H9 (cell line): ENCODE measurements at regions not wholly inside any gene's neighbourhood (a gene's known extent, or its start where the extent isn't known, plus 50 kb on each side); places are given as distances from the start of the nearest gene placed in this dataset.

ENCODE experiments used
- DNase-seq: peaks from one replicate; pipeline ENCODE4 v3.0.0-alpha.2; 2017
- H2AFZ ChIP-seq: one replicate; pipeline ENCODE4 v1.6.1; 2013; ENCODE audit warnings: mild to moderate bottlenecking, low read length, control low read depth, moderate library complexity
- H2AK5ac ChIP-seq: 2 replicates; pipeline ENCODE4 v1.6.1; 2013; ENCODE audit warnings: low read length, control low read depth, mixed read lengths; ENCODE audit not compliant: insufficient read length
- H2BK120ac ChIP-seq: one replicate; pipeline ENCODE4 v1.6.1; 2013; ENCODE audit warnings: low read depth, mild to moderate bottlenecking, low read length, control low read depth, inconsistent platforms; ENCODE audit not compliant: poor library complexity, severe bottlenecking
- H2BK12ac ChIP-seq: 2 replicates; pipeline ENCODE4 v1.6.1; 2013; ENCODE audit warnings: low read length, control low read depth, mixed read lengths, low read depth; ENCODE audit not compliant: insufficient read length
- H2BK15ac ChIP-seq: 2 replicates; pipeline ENCODE4 v1.6.1; 2013; ENCODE audit warnings: low read depth, low read length, control low read depth
- H2BK20ac ChIP-seq: one replicate; pipeline ENCODE4 v1.6.1; 2013; ENCODE audit warnings: low read depth, mild to moderate bottlenecking, low read length, control low read depth, inconsistent platforms; ENCODE audit not compliant: poor library complexity, severe bottlenecking
- H2BK5ac ChIP-seq: 2 replicates; pipeline ENCODE4 v1.6.1; 2013; ENCODE audit warnings: low read length, control low read depth, mixed read lengths; ENCODE audit not compliant: insufficient read length
- H3K14ac ChIP-seq: 2 replicates; pipeline ENCODE4 v1.6.1; 2013; ENCODE audit warnings: low read length, control low read depth; ENCODE audit not compliant: insufficient read depth
- H3K18ac ChIP-seq: 2 replicates; pipeline ENCODE4 v1.6.1; 2013; ENCODE audit warnings: low read depth, mild to moderate bottlenecking, mixed read lengths, low read length, control low read depth; ENCODE audit not compliant: insufficient read length
- H3K23ac ChIP-seq: 2 replicates; pipeline ENCODE4 v1.6.1; 2013; ENCODE audit warnings: low read length, control low read depth, mixed read lengths, low read depth; ENCODE audit not compliant: insufficient read length
- H3K23me2 ChIP-seq: 2 replicates; pipeline ENCODE4 v1.6.1; 2013; ENCODE audit warnings: low read depth, mild to moderate bottlenecking, mixed read lengths, low read length, control low read depth; ENCODE audit not compliant: insufficient read length, poor library complexity, severe bottlenecking
- H3K27ac ChIP-seq: 2 replicates; pipeline ENCODE4 v1.5.1; 2013; ENCODE audit warnings: low read length, control low read depth, mixed read lengths, low read depth; ENCODE audit not compliant: insufficient read length
- H3K27me3 ChIP-seq: 2 replicates; pipeline ENCODE4 v1.6.1; 2013; ENCODE audit warnings: low read length, control low read depth, inconsistent platforms; ENCODE audit not compliant: insufficient read depth
- H3K4ac ChIP-seq: 2 replicates; pipeline ENCODE4 v1.6.1; 2013; ENCODE audit warnings: low read depth, mild to moderate bottlenecking, control low read depth, inconsistent platforms, low read length, moderate library complexity
- H3K4me1 ChIP-seq: 2 replicates; pipeline ENCODE4 v1.6.1; 2013; ENCODE audit warnings: low read length, control low read depth, inconsistent platforms; ENCODE audit not compliant: insufficient read depth
- H3K4me2 ChIP-seq: 2 replicates; pipeline ENCODE4 v1.6.1; 2013; ENCODE audit warnings: low read length, control low read depth, mixed read lengths; ENCODE audit not compliant: insufficient read length, insufficient read depth
- H3K56ac ChIP-seq: 2 replicates; pipeline ENCODE4 v1.6.1; 2013; ENCODE audit warnings: low read depth, mild to moderate bottlenecking, mixed read lengths, low read length, control low read depth; ENCODE audit not compliant: insufficient read length
- H3K79me1 ChIP-seq: 2 replicates; pipeline ENCODE4 v1.6.1; 2013; ENCODE audit warnings: low read depth, mild to moderate bottlenecking, moderate library complexity, low read length, control low read depth, inconsistent platforms; ENCODE audit not compliant: insufficient read depth, poor library complexity, severe bottlenecking
- H3K79me2 ChIP-seq: 2 replicates; pipeline ENCODE4 v1.6.1; 2013; ENCODE audit warnings: low read length, control low read depth, inconsistent platforms; ENCODE audit not compliant: insufficient read depth
- H3K9ac ChIP-seq: 2 replicates; pipeline ENCODE4 v1.6.1; 2013; ENCODE audit warnings: low read length, control low read depth, mixed read lengths; ENCODE audit not compliant: insufficient read length; ENCODE audit errors: extremely low read depth
- H3K9me3 ChIP-seq: one replicate; pipeline ENCODE4 v1.6.1; 2013; ENCODE audit warnings: low read depth, low read length, inconsistent platforms; ENCODE audit not compliant: control insufficient read depth
- H3T11ph ChIP-seq: one replicate; pipeline ENCODE4 v1.6.1; 2013; ENCODE audit warnings: mild to moderate bottlenecking, low read length, control low read depth, inconsistent platforms
- H4K20me1 ChIP-seq: one replicate; pipeline ENCODE4 v1.6.1; 2013; ENCODE audit not compliant: control insufficient read depth, insufficient read length, insufficient read depth
- H4K5ac ChIP-seq: 2 replicates; pipeline ENCODE4 v1.6.1; 2013; ENCODE audit warnings: low read depth, mild to moderate bottlenecking, mixed read lengths, low read length, control low read depth; ENCODE audit not compliant: insufficient read length
- H4K8ac ChIP-seq: replicated peaks from 2 replicates; pipeline ENCODE4 v1.6.1; 2013; ENCODE audit warnings: low read length, control low read depth, mixed read lengths, low read depth; ENCODE audit not compliant: insufficient read length
- H4K91ac ChIP-seq: 2 replicates; pipeline ENCODE4 v1.6.1; 2013; ENCODE audit warnings: low read depth, mild to moderate bottlenecking, moderate library complexity, mixed read lengths, low read length, control low read depth; ENCODE audit not compliant: insufficient read length
- H3K27ac Mint-ChIP-seq, 3 experiments: 2 replicates in 2 of 3; 3 replicates in 1 of 3; pipeline ENCODE4 v1.8.0; 2020 to 2021; ENCODE audit warnings: mixed read lengths in 3 of 3, mild to moderate bottlenecking in 1 of 3, moderate library complexity in 1 of 3
- H3K27me3 Mint-ChIP-seq: 2 replicates; pipeline ENCODE4 v1.8.0; 2021; ENCODE audit warnings: low read depth, mild to moderate bottlenecking, moderate library complexity, mixed read lengths
- H3K36me3 Mint-ChIP-seq, 3 experiments: 2 replicates in 2 of 3; 3 replicates in 1 of 3; pipeline ENCODE4 v1.8.0; 2020 to 2021; ENCODE audit warnings: low read depth in 3 of 3, mixed read lengths in 3 of 3; ENCODE audit not compliant: insufficient read depth in 1 of 3
- H3K4me1 Mint-ChIP-seq, 2 experiments: 2 replicates each; pipeline ENCODE4 v1.8.0; 2020; ENCODE audit warnings: mixed read lengths in 2 of 2
- H3K4me3 Mint-ChIP-seq, 2 experiments: 2 replicates in 1 of 2; 3 replicates in 1 of 2; pipeline ENCODE4 v1.8.0; 2020 to 2021; ENCODE audit warnings: mild to moderate bottlenecking in 2 of 2, mixed read lengths in 2 of 2, moderate library complexity in 1 of 2
- H3K9me3 Mint-ChIP-seq, 2 experiments: 2 replicates in 1 of 2; 3 replicates in 1 of 2; pipeline ENCODE4 v1.8.0; 2020; ENCODE audit warnings: mild to moderate bottlenecking in 2 of 2, mixed read lengths in 2 of 2, moderate library complexity in 1 of 2
- TF ChIP-seq, protein P1 (sequence below): fragments of 200-600 bp; sonication (generic); conservative IDR thresholded peaks from 3 replicates; pipeline ENCODE4 v1.8.0; 2021; ENCODE audit warnings: antibody characterized with exemption, mild to moderate bottlenecking

GRCh38 chr3:70386846-70387245 lies 74.4 kb upstream of the MDFIC2 start:
- Histone ChIP-seq H3T11ph (no peak overlapping the region), H3K9ac (no peak overlapping the region), H2AFZ (no peak overlapping the region), H4K20me1 (no peaks in the 10 kb centered on the region), H3K4me2 (no peak overlapping the region), H3K14ac (no peak overlapping the region), H4K8ac (no peak overlapping the region), H2BK15ac (no peak overlapping the region), H3K79me1 (no peaks in the 10 kb centered on the region), H3K23me2 (no peaks in the 10 kb centered on the region), H3K18ac (no peak overlapping the region), H2BK5ac (no peak overlapping the region), H2BK120ac (no peak overlapping the region), H4K5ac (no peak overlapping the region), H2AK5ac (no peak overlapping the region), H4K91ac (no peak overlapping the region), H3K27me3 (no peaks in the 10 kb centered on the region), H3K23ac (no peak overlapping the region), H3K9me3 (no peaks in the 10 kb centered on the region), H2BK20ac (no peak overlapping the region), H3K56ac (no peak overlapping the region), H3K4ac (no peak overlapping the region), H2BK12ac (no peak overlapping the region), H3K27ac (no peak overlapping the region), H3K79me2 (no peaks in the 10 kb centered on the region), H3K4me1 (no peaks in the 10 kb centered on the region; the same call in 1 of the 2 replicates)
- DNase-seq: no peak
- H3K27me3 Mint-ChIP-seq: no peaks in the 10 kb centered on the region
- no peak overlapping the region for H3K27ac Mint-ChIP-seq
- H3K4me1 Mint-ChIP-seq: peaks cover 6 to 15% of the 10 kb centered on the region in 2 experiments; a peak in 3 of 4 replicates
- H3K4me3 Mint-ChIP-seq: no peak overlapping the region
- H3K9me3 Mint-ChIP-seq: peaks cover 3 to 6% of the 10 kb centered on the region in 2 experiments; a peak in 2 of 5 replicates
- peaks cover 0 to 7% (median 2%) of the 10 kb centered on the region in 3 experiments; a peak in 3 of 7 replicates for H3K36me3 Mint-ChIP-seq
- TF ChIP-seq, protein P1, sequence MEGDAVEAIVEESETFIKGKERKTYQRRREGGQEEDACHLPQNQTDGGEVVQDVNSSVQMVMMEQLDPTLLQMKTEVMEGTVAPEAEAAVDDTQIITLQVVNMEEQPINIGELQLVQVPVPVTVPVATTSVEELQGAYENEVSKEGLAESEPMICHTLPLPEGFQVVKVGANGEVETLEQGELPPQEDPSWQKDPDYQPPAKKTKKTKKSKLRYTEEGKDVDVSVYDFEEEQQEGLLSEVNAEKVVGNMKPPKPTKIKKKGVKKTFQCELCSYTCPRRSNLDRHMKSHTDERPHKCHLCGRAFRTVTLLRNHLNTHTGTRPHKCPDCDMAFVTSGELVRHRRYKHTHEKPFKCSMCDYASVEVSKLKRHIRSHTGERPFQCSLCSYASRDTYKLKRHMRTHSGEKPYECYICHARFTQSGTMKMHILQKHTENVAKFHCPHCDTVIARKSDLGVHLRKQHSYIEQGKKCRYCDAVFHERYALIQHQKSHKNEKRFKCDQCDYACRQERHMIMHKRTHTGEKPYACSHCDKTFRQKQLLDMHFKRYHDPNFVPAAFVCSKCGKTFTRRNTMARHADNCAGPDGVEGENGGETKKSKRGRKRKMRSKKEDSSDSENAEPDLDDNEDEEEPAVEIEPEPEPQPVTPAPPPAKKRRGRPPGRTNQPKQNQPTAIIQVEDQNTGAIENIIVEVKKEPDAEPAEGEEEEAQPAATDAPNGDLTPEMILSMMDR: no peak
